SH-SY5Y (cell line): ENCODE measurements at regions not wholly inside any gene's neighbourhood (a gene's known extent, or its start where the extent isn't known, plus 50 kb on each side); places are given as distances from the start of the nearest gene placed in this dataset.
A peak's percentile ranks its signal among the peaks of the same experiment; 100 is the strongest.

Source experiments
- GATA2 ChIP-seq: IDR thresholded peaks from 2 replicates; pipeline ENCODE4 v1.6.1; 2011; ENCODE audit warnings: mild to moderate bottlenecking, low read depth, low read length
- GATA3 ChIP-seq: IDR thresholded peaks from 2 replicates; pipeline ENCODE4 v1.6.1; 2011; ENCODE audit warnings: low read depth, mild to moderate bottlenecking, low read length, moderate library complexity

DNA sequence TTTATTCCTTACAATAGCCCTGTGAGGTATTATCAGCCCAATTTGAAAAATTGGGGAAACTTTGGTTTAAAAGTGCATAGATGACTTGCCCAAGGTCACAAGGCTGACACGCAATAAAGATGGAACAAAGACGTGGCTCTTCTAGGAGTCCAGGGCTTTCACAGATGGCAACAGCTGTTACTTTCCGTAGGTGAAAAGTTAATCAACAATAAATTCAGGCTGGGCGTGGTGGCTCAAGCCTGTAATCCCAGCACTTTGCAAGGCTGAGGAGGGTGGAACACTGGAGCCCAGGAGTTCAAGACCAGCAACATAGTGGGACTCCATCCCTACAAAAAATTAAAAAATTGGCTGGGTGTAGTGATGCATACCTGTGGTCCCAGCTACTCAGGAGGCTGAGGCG lies 87.8 kb upstream of the ATF3 start:
- TF ChIP-seq GATA2, result no peak
- peak; percentile 1; the same call in 1 of the 2 replicates for TF ChIP-seq GATA3
